A673 (cell line): ENCODE measurements at regions not wholly inside any gene's neighbourhood (a gene's known extent, or its start where the extent isn't known, plus 50 kb on each side); places are given as distances from the start of the nearest gene placed in this dataset.

ENCODE experiments used
- BruUV-seq: library from RNA; stranded (reverse); fragments of 400-500 nt; replicated peaks from 2 replicates; lab custom pipeline; 2021; lab: Mats Ljungman, UMichigan
- CTCF ChIA-PET: fragments of 300-600 bp; sonication (Branson Sonifier 250); formaldehyde crosslinking; loops from one replicate; lab custom pipeline; 2022; ENCODE audit warnings: antibody characterized with exemption; lab: Charles Lee
- POLR2A ChIA-PET: fragments of 300-600 bp; sonication (Branson Sonifier 250); formaldehyde crosslinking; loops from one replicate; lab custom pipeline; 2022; ENCODE audit warnings: antibody characterized with exemption; ENCODE audit not compliant: low non-redundant PET; lab: Charles Lee
- DNase-seq: peaks from one replicate; pipeline ENCODE4 v3.0.0-alpha.2; 2015; ENCODE audit warnings: low spot score
- H3K27ac ChIP-seq: fragments of 200-600 bp; sonication (generic); 2 replicates; pipeline ENCODE4 v1.5.1; 2016; ENCODE audit warnings: mixed run types, low read depth, mild to moderate bottlenecking, mixed read lengths, antibody characterized with exemption, low read length; ENCODE audit not compliant: poor library complexity, severe bottlenecking
- H3K27me3 ChIP-seq: fragments of 200-600 bp; sonication (generic); replicated peaks from 2 replicates; pipeline ENCODE4 v1.6.1; 2017; ENCODE audit warnings: mixed run types, low read depth, mild to moderate bottlenecking, mixed read lengths, antibody characterized with exemption, low read length; ENCODE audit not compliant: insufficient read depth, poor library complexity
- H3K36me3 ChIP-seq: fragments of 200-600 bp; sonication (generic); 2 replicates; pipeline ENCODE4 v1.6.1; 2016; ENCODE audit warnings: mixed run types, mild to moderate bottlenecking, mixed read lengths, antibody characterized with exemption, low read length; ENCODE audit not compliant: insufficient read depth, poor library complexity, severe bottlenecking
- H3K4me1 ChIP-seq: fragments of 200-600 bp; sonication (generic); 2 replicates; pipeline ENCODE4 v1.6.1; 2017; ENCODE audit warnings: mixed run types, mild to moderate bottlenecking, mixed read lengths, antibody characterized with exemption, low read length; ENCODE audit not compliant: insufficient read depth, poor library complexity, severe bottlenecking
- H3K4me3 ChIP-seq: fragments of 200-600 bp; sonication (generic); 2 replicates; pipeline ENCODE4 v1.5.1; 2016; ENCODE audit warnings: low read depth, mixed run types, mild to moderate bottlenecking, mixed read lengths, low read length; ENCODE audit not compliant: poor library complexity, severe bottlenecking
- H3K9me3 ChIP-seq: fragments of 200-600 bp; sonication (generic); 2 replicates; pipeline ENCODE4 v1.6.1; 2016; ENCODE audit warnings: mixed run types, low read depth, mild to moderate bottlenecking, mixed read lengths, antibody characterized with exemption, low read length; ENCODE audit not compliant: poor library complexity, severe bottlenecking
- CTCF ChIP-seq: fragments of 300-800, 200-600 bp; sonication (generic); conservative IDR thresholded peaks from 2 replicates; pipeline ENCODE4 v1.5.1; 2017; ENCODE audit warnings: low read depth, mild to moderate bottlenecking, antibody characterized with exemption, low read length, moderate library complexity, mixed read lengths
- EZH2 ChIP-seq: fragments of 200-600 bp; sonication (generic); IDR thresholded peaks from 2 replicates; pipeline ENCODE4 v1.6.1; 2017; ENCODE audit warnings: borderline replicate concordance, low read depth, mild to moderate bottlenecking, mixed read lengths, antibody characterized with exemption, low read length; ENCODE audit not compliant: poor library complexity, severe bottlenecking
- intact Hi-C: fragments of 100-400 bp; cut with micrococcal nuclease; formaldehyde crosslinking; loops from one replicate; pipeline ENCODE4 v1.10.0; 2022; ENCODE audit not compliant: unreplicated experiment

GRCh38 chr11:115758011-115758410, 253.8 kb upstream of the CADM1 start:
- intact Hi-C loops = no loop called here
- POLR2A ChIA-PET = no interaction called here
- CTCF ChIA-PET = no interaction called here

GRCh38 chr11:115751243-115752015, 247.2 kb upstream of the CADM1 start:
- TF ChIP-seq CTCF (no peak), EZH2 (no peak)
- Histone ChIP-seq H3K4me1 (no peaks in the 10 kb centered on the region), H3K9me3 (no peaks in the 10 kb centered on the region), H3K27ac (no peak overlapping the region), H3K36me3 (no peaks in the 10 kb centered on the region), H3K4me3 (no peak overlapping the region), H3K27me3 (peaks cover 4% of the 10 kb centered on the region)
- ChIA-PET POLR2A (no interaction called here), CTCF (no interaction called here)
- no TSS peak for BruUV-seq
- no peak for DNase-seq
- intact Hi-C loops = no loop called here

More at GRCh38 chr11:115758011-115758410, 253.8 kb upstream of the CADM1 start:
- TF ChIP-seq EZH2 (no peak), CTCF (no peak)
- no peak overlapping the region for H3K4me3 ChIP-seq
- H3K36me3 ChIP-seq = no peaks in the 10 kb centered on the region
- H3K27ac ChIP-seq = no peak overlapping the region
- H3K4me1 ChIP-seq = no peaks in the 10 kb centered on the region
- no TSS peak for BruUV-seq
- no peaks in the 10 kb centered on the region for H3K9me3 ChIP-seq
- H3K27me3 ChIP-seq = peaks cover 35% of the 10 kb centered on the region
- DNase-seq = no peak

- BruUV-seq = no TSS peak
- Histone ChIP-seq H3K27me3 (peaks cover 3% of the 10 kb centered on the region), H3K4me1 (no peaks in the 10 kb centered on the region), H3K4me3 (no peak overlapping the region), H3K27ac (no peak overlapping the region), H3K9me3 (no peaks in the 10 kb centered on the region), H3K36me3 (no peaks in the 10 kb centered on the region)
- ChIA-PET CTCF (no interaction called here), POLR2A (no interaction called here)
- no peak for DNase-seq
- TF ChIP-seq EZH2 = no peak
- no peak for TF ChIP-seq CTCF
- intact Hi-C loops = no loop called here
Observed at GRCh38 chr11:115745610-115746512, 241.6 kb upstream of the CADM1 start.
